GM12878 (cell line): ENCODE measurements at regions not wholly inside any gene's neighbourhood (a gene's known extent, or its start where the extent isn't known, plus 50 kb on each side); places are given as distances from the start of the nearest gene placed in this dataset.

Experiments
- ATAC-seq: fragments of 200-7000 bp; cut with Tn5 transposase; 3 replicates; pipeline ENCODE4 v1.9.1; 2020; ENCODE audit warnings: mild to moderate bottlenecking, moderate library complexity
- BruUV-seq: library from RNA; stranded (reverse); fragments of 400-500 nt; replicated peaks from 2 replicates; lab custom pipeline; 2021; lab: Mats Ljungman, UMichigan
- CTCF ChIA-PET: fragments of 300-600 bp; sonication (Branson Sonifier 250); formaldehyde crosslinking; extraction: SDS; loops from one replicate; lab custom pipeline; 2021; ENCODE audit warnings: inconsistent platforms; lab: Yijun Ruan, JAX
- POLR2A ChIA-PET: fragments of 350-600 bp; formaldehyde crosslinking; extraction: SDS; loops from one replicate; lab custom pipeline; 2021; ENCODE audit warnings: inconsistent platforms; lab: Charles Lee
- RAD21 ChIA-PET: fragments of 300-600 bp; sonication (Branson Sonifier 250); formaldehyde crosslinking; loops from one replicate; lab custom pipeline; 2023; ENCODE audit warnings: antibody characterized with exemption; ENCODE audit not compliant: unreplicated experiment; lab: Charles Lee
- SMC1A ChIA-PET: fragments of 300-600 bp; sonication (Branson Sonifier 250); formaldehyde crosslinking; loops from one replicate; lab custom pipeline; 2023; ENCODE audit not compliant: unreplicated experiment, uncharacterized antibody; lab: Charles Lee
- DNase-seq: peaks from one replicate; pipeline ENCODE4 v3.0.0-alpha.2; 2011; ENCODE audit warnings: low read depth, low spot score
- FAIRE-seq: peaks from 3 replicates; lab custom pipeline; 2011; peaks lifted over from hg19 to GRCh38; lab: Jason Lieb, UNC
- H2AFZ ChIP-seq: 2 replicates; pipeline ENCODE4 v1.6.0; 2011; ENCODE audit warnings: low read depth, low read length, control low read depth; ENCODE audit not compliant: control insufficient read depth
- H3K27ac ChIP-seq: 2 replicates; pipeline ENCODE4 v1.5.1; 2011; ENCODE audit warnings: control low read depth; ENCODE audit not compliant: control insufficient read depth, insufficient read depth
- H3K27me3 ChIP-seq, 2 experiments: replicated peaks in 1 of 2; 2 replicates each; pipeline versions ENCODE4 v1.6.0 to v1.6.1; 2011; ENCODE audit warnings: low read length in 1 of 2; ENCODE audit not compliant: control insufficient read depth in 2 of 2, insufficient read depth in 2 of 2
- H3K36me3 ChIP-seq, 2 experiments: 2 replicates each; pipeline ENCODE4 v1.5.1; 2011; ENCODE audit warnings: low read length in 1 of 2; ENCODE audit not compliant: control insufficient read depth in 2 of 2, insufficient read depth in 2 of 2
- H3K4me1 ChIP-seq: 2 replicates; pipeline ENCODE4 v1.6.1; 2011; ENCODE audit warnings: mild to moderate bottlenecking, low read length, moderate library complexity, mixed read lengths; ENCODE audit not compliant: control insufficient read depth, insufficient read depth
- H3K4me2 ChIP-seq: 2 replicates; pipeline ENCODE4 v1.6.0; 2011; ENCODE audit warnings: control low read depth; ENCODE audit not compliant: control insufficient read depth, insufficient read depth
- H3K4me3 ChIP-seq: fragments of 200-600 bp; sonication (generic); 2 replicates; pipeline ENCODE4 v1.5.1; 2016
- H3K79me2 ChIP-seq: 2 replicates; pipeline ENCODE4 v1.6.0; 2011; ENCODE audit warnings: low read length; ENCODE audit not compliant: control insufficient read depth, insufficient read depth
- H3K9ac ChIP-seq: 2 replicates; pipeline ENCODE4 v1.8.0; 2011; ENCODE audit warnings: low read length, control low read depth, mixed read lengths; ENCODE audit not compliant: control insufficient read depth, insufficient read depth
- H3K9me3 ChIP-seq: replicated peaks from 3 replicates; pipeline ENCODE4 v1.5.1; 2011; ENCODE audit warnings: mild to moderate bottlenecking, low read length; ENCODE audit not compliant: control insufficient read depth, insufficient read depth
- H4K20me1 ChIP-seq: 2 replicates; pipeline ENCODE4 v1.6.0; 2011; ENCODE audit not compliant: control insufficient read depth, insufficient read depth
- ASH2L ChIP-seq: fragments of 300-600, 200-600 bp; sonication (generic); IDR thresholded peaks from 2 replicates; pipeline ENCODE4 v1.6.1; 2017; ENCODE audit warnings: low read depth, mild to moderate bottlenecking, borderline replicate concordance
- CHD1 ChIP-seq: IDR thresholded peaks from 2 replicates; pipeline ENCODE4 v1.6.1; 2012; ENCODE audit warnings: low read depth, low read length, improper control_type of control experiment
- CHD4 ChIP-seq: fragments of 200-600 bp; sonication (generic); IDR thresholded peaks from 2 replicates; pipeline ENCODE4 v1.6.1; 2016; ENCODE audit warnings: mild to moderate bottlenecking
- SMAD1 ChIP-seq: fragments of 450-650 bp; IDR thresholded peaks from 2 replicates; pipeline ENCODE4 v1.6.1; 2018; ENCODE audit warnings: mild to moderate bottlenecking, low read depth; ENCODE audit not compliant: partially characterized antibody
- SMC3 ChIP-seq: IDR thresholded peaks from 2 replicates; pipeline ENCODE4 v1.6.1; 2011; ENCODE audit warnings: low read length, improper control_type of control experiment, borderline replicate concordance
- SUPT20H ChIP-seq: IDR thresholded peaks from 2 replicates; pipeline ENCODE4 v1.6.1; 2011; ENCODE audit warnings: low read depth, mild to moderate bottlenecking, low read length, moderate library complexity, borderline replicate concordance; ENCODE audit not compliant: control insufficient read depth
- SUZ12 ChIP-seq: fragments of 200-600 bp; sonication (generic); IDR thresholded peaks from one replicate; pipeline ENCODE4 v1.6.1; 2018; ENCODE audit warnings: antibody characterized with exemption, mild to moderate bottlenecking; ENCODE audit not compliant: unreplicated experiment
- TARDBP ChIP-seq: IDR thresholded peaks from 2 replicates; pipeline ENCODE4 v1.6.1; 2016; ENCODE audit warnings: borderline replicate concordance
- ZNF217 ChIP-seq: fragments of 450-650 bp; IDR thresholded peaks from 2 replicates; pipeline ENCODE4 v1.6.1; 2017; ENCODE audit warnings: antibody characterized with exemption, mild to moderate bottlenecking
- WGBS: methylation state at CpG from one replicate; pipeline ENCODE4 v1.1.6; 2016; ENCODE audit warnings: low lambda C conversion rate; ENCODE audit not compliant: insufficient replicate concordance, insufficient coverage; ENCODE audit errors: missing lambda C conversion rate; 5-methylcytosine and 5-hydroxymethylcytosine counted together
- in situ Hi-C: fragments of 300-500 bp; cut with MboI; formaldehyde crosslinking; loops from 9 replicates; pipeline ENCODE4 v1.14.3; 2018; ENCODE audit warnings: mixed read lengths
- intact Hi-C: fragments of 100-400 bp; cut with micrococcal nuclease; formaldehyde crosslinking; loops from one replicate; pipeline ENCODE4 v1.14.2; 2022; ENCODE audit not compliant: unreplicated experiment
- TF ChIP-seq, protein P1 (sequence below): fragments of 450-650 bp; IDR thresholded peaks from 2 replicates; pipeline ENCODE4 v1.6.1; 2017; ENCODE audit warnings: low read depth, mild to moderate bottlenecking, moderate library complexity
- TF ChIP-seq, protein P2 (sequence below): fragments of 450-650 bp; IDR thresholded peaks from 2 replicates; pipeline ENCODE4 v1.6.1; 2017; ENCODE audit warnings: mild to moderate bottlenecking, moderate library complexity

DNA sequence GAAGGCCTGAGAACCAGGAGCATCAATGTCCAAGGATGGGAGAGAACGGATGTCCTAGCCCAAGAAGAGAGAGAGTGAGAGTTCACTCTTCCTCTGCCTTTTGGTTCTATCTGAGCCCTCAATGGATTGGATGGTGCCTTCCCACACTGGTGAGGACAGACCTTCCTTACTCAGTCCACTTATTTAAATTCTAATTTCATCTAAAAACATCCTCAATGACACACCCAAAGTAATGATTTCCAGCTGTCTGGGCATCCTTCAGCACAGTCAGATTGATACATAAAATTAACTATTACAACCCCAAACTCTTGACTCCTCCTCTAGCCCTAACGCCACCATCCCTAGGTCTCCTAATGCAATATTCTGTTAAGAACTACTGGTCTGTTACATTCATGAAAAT lies 122.0 kb downstream of the GAS1 start:
- 17% methylated on average over 2 of the region's 2 CpGs for WGBS
- no peaks in the 10 kb centered on the region for H3K79me2 ChIP-seq
- BruUV-seq: no TSS peak
- ChIA-PET POLR2A (no interaction called here), CTCF (no interaction called here), RAD21 (no interaction called here), SMC1A (no interaction called here)
- DNase-seq (no peak), ATAC-seq (no peak), FAIRE-seq (no peak)
- no peaks in the 10 kb centered on the region for H3K9me3 ChIP-seq
- H3K36me3 ChIP-seq: no peaks in the 10 kb centered on the region
- H3K27me3 ChIP-seq: no peaks in the 10 kb centered on the region
- H3K4me2 ChIP-seq: no peak overlapping the region
- in situ Hi-C loops (no loop called here), intact Hi-C loops (no loop called here)
- no peaks in the 10 kb centered on the region for H4K20me1 ChIP-seq
- no peak overlapping the region for H2AFZ ChIP-seq
- no peak overlapping the region for H3K4me3 ChIP-seq
- no peaks in the 10 kb centered on the region for H3K4me1 ChIP-seq
- no peak overlapping the region for H3K9ac ChIP-seq
- H3K27ac ChIP-seq: no peak overlapping the region
- TF ChIP-seq SUZ12: no peak

DNA sequence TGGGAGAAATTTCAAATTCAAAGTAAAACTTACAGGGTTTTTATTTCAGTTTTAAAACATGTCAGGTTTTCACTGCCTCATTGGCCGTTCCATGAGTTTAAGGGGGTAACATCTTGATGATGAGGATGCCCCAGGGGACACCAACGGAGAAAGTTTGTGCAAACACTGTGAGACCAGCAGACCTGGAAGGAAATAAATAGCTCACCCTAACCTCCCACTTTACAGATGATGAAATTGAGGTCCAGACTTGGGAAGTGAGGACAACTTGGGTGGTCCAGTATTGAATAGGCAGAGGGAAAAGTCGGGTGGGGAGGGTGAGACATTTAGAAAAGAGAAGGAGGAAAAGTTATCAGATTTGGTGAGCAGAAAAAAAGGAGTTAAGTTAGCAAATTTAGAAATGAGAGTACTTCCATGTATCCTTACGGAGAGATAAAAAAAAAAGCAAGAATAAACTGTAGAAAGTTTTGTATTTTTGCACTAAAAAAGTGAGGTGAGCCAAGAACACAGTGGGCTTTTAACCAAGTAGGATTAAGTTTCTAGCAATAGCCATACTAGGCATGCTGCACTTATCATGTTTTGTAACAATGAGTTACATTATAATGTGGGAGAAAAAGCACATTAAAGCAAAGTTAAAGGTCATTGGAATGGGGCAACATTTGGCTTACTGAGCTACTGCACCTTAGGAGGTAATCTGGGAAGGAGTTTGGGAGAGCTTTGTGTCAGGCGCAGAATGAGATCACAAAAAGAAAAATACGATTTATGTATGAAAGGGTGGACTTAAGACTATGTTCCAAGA lies 125.1 kb downstream of the GAS1 start:
- no peak for DNase-seq
- Histone ChIP-seq H2AFZ (no peak overlapping the region), H3K4me2 (no peak overlapping the region), H3K9ac (no peak overlapping the region), H3K27me3 (no peaks in the 10 kb centered on the region), H3K36me3 (no peaks in the 10 kb centered on the region), H3K4me1 (no peaks in the 10 kb centered on the region), H4K20me1 (no peaks in the 10 kb centered on the region), H3K4me3 (no peak overlapping the region), H3K9me3 (no peaks in the 10 kb centered on the region; the same call in 2 of the 3 replicates), H3K79me2 (no peaks in the 10 kb centered on the region), H3K27ac (no peak overlapping the region)
- 0% methylated on average over 6 of the region's 6 CpGs for WGBS
- FAIRE-seq: no peak
- no peak for ATAC-seq
- RAD21 ChIA-PET: no interaction called here
- SMC1A ChIA-PET: no interaction called here
- CTCF ChIA-PET: no interaction called here
- POLR2A ChIA-PET: no interaction called here
- intact Hi-C loops: no loop called here
- BruUV-seq: no TSS peak
- in situ Hi-C loops: no loop called here
- TF ChIP-seq CHD4 (no peak), ZNF217 (no peak), SUZ12 (no peak), TARDBP (no peak), SUPT20H (no peak), CHD1 (no peak), ASH2L (no peak), SMAD1 (no peak), SMC3 (no peak)
- TF ChIP-seq, protein P1, sequence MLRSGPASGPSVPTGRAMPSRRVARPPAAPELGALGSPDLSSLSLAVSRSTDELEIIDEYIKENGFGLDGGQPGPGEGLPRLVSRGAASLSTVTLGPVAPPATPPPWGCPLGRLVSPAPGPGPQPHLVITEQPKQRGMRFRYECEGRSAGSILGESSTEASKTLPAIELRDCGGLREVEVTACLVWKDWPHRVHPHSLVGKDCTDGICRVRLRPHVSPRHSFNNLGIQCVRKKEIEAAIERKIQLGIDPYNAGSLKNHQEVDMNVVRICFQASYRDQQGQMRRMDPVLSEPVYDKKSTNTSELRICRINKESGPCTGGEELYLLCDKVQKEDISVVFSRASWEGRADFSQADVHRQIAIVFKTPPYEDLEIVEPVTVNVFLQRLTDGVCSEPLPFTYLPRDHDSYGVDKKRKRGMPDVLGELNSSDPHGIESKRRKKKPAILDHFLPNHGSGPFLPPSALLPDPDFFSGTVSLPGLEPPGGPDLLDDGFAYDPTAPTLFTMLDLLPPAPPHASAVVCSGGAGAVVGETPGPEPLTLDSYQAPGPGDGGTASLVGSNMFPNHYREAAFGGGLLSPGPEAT: no peak
- TF ChIP-seq, protein P2, sequence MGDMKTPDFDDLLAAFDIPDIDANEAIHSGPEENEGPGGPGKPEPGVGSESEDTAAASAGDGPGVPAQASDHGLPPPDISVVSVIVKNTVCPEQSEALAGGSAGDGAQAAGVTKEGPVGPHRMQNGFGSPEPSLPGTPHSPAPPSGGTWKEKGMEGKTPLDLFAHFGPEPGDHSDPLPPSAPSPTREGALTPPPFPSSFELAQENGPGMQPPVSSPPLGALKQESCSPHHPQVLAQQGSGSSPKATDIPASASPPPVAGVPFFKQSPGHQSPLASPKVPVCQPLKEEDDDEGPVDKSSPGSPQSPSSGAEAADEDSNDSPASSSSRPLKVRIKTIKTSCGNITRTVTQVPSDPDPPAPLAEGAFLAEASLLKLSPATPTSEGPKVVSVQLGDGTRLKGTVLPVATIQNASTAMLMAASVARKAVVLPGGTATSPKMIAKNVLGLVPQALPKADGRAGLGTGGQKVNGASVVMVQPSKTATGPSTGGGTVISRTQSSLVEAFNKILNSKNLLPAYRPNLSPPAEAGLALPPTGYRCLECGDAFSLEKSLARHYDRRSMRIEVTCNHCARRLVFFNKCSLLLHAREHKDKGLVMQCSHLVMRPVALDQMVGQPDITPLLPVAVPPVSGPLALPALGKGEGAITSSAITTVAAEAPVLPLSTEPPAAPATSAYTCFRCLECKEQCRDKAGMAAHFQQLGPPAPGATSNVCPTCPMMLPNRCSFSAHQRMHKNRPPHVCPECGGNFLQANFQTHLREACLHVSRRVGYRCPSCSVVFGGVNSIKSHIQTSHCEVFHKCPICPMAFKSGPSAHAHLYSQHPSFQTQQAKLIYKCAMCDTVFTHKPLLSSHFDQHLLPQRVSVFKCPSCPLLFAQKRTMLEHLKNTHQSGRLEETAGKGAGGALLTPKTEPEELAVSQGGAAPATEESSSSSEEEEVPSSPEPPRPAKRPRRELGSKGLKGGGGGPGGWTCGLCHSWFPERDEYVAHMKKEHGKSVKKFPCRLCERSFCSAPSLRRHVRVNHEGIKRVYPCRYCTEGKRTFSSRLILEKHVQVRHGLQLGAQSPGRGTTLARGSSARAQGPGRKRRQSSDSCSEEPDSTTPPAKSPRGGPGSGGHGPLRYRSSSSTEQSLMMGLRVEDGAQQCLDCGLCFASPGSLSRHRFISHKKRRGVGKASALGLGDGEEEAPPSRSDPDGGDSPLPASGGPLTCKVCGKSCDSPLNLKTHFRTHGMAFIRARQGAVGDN: no peak
